ENCODE measurements at regions not wholly inside any gene's neighbourhood (a gene's known extent, or its start where the extent isn't known, plus 50 kb on each side); places are given as distances from the start of the nearest gene placed in this dataset.
"Not testable (repeated sequence)": the region's sequence is repeated elsewhere in the genome, so short reads cannot be mapped to it uniquely, and the experiment has no call there.

DNA sequence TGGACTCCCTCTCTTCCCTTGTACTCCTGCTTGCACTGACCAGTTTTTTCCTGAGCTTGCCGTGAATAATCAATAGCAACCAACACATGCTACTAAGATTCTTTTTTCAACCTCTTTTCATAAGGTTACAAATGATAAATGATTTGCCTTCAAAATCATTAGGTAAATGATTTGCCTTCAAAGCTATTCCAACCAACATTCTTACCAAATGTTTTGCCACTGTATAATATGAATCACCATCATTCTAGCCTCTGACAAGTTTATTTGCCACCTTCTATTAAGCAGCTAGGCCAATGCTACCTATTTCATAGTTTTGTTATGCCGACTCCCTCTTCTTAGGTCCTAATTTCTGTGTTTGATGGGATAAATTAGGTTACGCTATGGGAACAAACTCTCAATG lies 385.1 kb downstream of the DTWD2 start:
- no peak for DNase-seq

DNA sequence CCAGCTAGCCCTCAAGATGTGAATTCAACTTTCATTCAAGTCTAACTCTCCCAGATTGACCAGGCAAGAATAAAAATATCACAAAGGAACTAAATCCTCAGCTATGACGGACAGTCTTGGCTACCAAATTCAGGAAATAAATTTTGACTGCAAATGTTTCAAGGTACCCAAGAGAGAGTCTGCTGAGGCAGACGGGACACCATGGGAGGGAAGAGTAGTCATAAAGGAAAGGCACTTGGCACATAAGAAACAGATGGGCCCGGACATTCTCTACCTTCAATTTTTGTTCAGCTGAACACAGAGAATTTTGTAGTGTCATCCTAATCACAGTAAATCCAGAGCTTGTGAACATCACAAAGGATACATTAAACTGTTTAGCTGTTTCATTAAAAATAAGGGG lies 390.0 kb downstream of the DTWD2 start:
- DNase-seq, result no peak

DNA sequence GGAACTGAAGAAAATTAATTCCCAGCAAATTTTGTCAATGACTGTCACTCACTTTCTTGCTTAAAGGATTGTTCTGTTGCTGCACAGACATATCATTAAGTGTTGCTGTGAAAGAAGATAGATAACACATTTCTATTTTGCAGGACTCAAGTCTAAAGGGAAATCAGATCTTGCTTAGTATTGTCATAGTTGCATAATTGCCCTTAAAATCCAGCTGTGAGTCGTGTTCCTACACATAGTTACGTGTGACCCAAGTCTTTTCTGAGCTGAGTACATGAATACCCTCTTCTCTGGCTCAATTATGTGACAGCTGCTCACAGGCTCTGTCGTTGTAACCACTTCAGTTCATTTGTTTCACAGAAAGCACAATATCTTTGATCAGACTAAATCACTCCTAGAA lies 390.8 kb downstream of the DTWD2 start:
- DNase-seq, result no peak

DNA sequence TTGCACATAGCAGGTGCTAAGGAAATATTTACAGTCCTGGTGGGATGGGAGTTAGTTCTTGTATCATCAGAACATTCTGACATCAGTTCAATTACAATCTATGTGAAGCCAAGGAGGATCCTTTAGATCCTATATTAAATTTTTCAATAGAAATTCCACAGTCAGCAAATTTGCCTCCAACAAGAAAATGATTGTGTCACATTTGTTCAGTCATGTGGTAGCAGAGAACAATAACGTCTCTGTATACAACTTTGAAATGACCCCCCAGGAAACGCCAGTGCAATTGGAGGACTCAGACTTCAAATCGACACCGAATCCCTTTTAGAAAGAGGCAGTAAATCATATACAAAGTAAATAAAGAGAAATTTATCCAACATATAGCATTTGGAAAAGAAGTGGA lies 392.1 kb downstream of the DTWD2 start:
- DNase-seq, result no peak

DNA sequence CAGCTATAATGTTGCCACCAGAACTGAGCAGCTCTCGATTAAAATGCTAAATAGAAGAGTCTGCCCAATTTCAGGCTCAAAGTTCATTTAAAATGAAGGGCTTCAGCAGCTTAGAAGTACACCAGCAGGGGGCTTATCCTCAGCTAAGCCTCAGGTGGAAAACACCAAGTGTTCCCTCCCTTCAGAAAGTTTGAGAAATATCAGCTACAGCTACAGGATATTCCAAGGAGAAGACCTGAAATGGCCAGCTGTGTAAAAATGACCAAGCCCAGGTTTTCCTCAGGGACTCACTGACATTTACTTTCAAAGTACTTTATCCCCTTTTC lies 395.4 kb downstream of the DTWD2 start:
- DNase-seq, result no peak

DNA sequence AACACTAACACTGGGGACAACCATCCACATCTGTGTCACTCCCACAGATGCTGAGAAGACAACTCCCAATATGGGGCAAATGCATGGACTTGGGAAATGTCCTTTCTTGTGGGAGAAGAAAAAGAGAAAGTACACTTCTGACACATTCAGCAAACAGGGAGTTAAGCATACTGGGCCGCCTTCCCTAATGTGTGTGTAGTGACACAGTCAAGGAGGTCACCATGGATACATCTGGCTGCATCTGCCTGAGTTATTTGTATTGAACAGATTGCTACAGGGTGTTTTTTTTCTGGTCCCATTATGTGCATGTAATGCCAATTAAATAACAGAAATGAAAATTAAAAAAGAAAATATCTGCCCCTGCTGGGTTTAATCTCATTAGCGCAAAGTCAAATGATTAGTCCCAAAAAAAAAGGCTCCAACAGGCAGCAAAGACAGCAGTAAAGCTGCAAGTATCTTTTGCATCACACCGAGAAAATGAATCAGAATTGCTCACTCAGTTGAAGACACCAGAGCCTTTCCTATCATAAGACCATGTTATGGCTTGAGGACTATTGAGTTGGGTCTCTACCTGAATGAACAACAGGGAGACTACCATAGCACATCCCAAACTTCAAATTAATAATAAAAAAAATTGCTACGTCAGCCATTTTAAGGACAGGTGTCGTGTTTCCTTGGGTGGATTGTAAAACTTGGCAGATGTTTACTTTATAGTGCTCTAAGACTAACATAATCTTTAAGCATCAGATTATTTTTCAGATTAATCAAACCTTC lies 395.9 kb downstream of the DTWD2 start:
- DNase-seq, result no peak

DNA sequence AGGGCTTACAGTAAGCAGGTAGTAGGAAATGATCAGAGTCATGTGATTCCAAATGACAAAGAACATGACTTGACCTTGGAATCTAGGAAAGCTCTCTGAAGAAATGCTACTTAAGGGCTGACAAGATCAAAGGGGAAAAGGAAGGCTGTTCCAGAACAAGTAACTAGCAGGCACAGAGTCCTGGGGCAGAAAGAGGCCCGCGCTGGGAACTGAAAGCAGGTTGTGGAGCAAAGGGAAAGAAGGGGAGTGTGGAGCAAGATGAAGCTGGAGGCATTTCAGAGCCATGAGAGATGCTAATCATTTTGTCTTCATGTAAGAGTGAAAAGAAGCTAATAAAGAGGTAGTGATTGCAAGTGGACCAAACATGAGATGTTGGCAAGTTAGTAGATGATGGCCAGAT lies 397.5 kb downstream of the DTWD2 start:
- DNase-seq, result no peak

DNA sequence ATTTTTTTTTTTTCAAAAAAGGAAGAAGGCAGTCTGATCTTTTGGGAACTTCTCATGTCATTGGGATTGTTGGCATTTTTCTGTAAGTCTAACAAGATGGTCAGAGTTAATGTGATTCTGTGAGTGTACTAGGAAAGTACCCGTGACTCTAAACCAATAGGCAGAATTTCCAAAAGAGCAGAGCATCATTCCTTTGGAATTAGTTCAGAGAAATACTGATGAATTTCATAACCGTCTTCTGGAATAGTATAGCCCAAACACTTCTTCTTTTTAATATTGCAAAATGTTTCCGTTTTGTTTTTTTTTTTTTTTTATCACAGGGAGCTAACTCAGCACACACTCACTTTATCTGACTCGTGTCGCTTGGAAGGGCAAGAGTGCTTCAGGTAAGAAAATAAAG lies 407.4 kb downstream of the DTWD2 start:
- no peak for DNase-seq

DNA sequence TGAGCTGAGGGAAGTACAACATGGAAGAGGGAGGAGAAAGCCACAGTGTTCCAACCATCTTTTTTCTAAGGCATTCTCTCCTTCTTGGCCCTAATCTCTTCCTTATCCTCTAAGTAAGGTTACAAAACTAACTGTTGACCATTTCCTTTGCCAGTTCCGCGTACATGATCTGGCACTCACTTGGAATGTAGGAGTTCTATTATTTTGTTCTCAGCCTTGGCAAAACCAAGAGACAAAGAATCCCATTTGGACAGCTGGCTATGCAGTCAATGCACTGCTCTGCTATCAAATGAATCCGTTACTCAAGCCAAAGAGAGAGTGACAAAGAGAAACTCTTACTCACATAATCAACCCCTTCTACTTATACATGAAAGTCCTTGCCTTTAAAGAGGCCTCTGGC lies 410.3 kb downstream of the DTWD2 start:
- DNase-seq, result no peak

DNA sequence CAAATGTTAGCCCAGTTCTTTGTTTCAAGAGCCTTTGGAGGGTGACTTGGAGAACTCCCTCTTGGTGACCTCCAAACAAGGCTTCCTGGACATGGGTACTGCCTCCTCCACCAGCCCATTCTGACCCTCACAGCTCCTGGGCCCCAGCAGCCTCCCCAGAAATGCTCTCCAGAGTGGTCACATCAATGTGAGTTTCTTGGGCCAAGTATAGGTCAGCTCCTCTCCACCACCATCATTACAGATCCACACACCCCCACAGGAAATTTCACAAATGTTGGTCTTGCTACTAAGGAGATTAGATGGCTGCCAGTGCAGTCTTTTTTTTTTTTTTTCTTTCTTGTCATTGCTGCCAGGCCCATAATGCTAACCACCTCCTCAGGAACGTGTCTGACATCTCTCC lies 410.7 kb downstream of the DTWD2 start:
- no peak for DNase-seq

DNA sequence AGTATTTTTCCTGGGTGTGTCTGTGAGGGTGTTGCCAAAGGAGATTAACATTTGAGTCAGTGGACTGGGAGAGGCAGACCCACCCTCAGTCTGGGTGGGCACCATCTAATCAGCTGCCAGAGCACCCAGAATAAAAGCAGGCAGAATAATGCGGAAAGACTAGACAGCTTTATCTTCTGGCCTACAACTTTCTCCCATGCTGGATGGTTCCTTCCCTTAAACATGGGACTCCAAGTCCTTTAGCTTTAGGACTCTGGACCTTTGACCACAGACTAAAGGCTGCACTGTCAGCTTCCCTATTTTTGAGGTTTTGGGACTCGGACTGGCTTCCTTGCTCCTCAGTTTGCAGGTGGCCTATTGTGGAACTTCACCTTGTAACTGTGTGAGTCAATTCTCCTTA lies 418.1 kb downstream of the DTWD2 start:
- DNase-seq, result not testable (repeated sequence)

DNA sequence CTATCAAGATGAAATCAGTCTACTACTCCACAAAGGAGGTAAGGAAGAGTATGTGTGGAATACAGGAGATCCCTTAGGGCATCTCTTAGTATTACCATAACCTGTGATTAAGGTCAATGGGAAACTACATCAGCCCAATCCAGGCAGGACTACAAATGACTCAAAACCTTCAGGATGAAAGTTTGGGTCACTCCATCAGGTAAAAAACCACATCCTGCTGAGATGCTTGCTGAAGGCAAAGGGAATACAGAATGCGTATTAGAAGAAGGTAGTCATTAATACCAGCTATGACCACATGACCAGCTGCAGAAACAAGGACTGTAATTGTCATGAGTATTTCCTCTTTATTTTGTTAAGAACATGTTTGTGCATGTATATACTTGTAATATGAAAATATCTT lies 418.8 kb downstream of the DTWD2 start:
- not testable (repeated sequence) for DNase-seq

DNA sequence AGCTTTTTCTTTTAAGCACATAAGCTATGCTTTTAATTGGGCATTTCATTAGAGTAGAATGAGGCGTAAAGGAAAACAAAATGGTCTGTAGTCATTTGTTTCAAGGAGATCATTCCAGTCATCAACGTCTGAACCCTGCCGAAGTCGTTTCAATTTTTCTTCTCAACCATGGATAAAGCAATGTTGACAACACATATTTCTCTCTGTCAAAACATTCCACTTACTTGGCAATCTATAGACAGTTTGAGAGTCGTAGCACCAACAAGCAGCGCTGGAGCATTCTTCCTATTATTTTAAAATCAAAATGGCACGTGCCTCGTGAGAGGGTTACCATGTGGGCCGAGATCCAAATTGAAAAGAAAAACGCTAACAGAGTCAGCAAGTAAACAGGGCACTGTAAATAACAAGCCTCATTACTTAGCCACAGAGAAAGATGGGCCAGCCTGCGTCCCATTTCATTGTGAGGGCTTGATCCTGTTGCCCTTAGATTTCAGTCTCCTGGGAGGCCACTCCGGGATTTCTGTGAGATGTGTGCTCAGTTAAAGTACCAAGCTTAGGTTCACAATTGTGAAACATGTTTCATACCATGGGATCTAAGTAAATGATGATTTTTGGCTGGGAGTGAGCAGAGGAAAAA lies 422.9 kb downstream of the DTWD2 start:
- DNase-seq, result no peak

DNA sequence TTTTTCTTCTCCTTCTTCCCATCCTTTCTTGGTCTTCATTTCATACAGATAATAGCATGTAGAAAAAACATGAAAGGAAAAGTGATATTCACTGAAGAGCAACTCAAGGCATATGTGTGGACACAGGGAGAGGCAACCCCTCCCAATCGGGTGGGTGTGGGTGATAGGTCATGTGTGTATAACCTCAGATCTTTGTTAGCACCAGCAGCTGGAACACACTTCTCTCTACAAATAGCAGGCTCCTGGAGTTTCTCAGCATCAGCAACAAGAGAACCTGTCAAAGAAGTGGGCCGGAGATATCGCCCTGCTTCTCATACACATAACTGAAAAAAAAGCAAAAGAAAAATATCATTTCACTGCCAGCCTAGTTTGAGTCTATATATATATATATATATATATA lies 426.4 kb downstream of the DTWD2 start:
- DNase-seq, result no peak

DNA sequence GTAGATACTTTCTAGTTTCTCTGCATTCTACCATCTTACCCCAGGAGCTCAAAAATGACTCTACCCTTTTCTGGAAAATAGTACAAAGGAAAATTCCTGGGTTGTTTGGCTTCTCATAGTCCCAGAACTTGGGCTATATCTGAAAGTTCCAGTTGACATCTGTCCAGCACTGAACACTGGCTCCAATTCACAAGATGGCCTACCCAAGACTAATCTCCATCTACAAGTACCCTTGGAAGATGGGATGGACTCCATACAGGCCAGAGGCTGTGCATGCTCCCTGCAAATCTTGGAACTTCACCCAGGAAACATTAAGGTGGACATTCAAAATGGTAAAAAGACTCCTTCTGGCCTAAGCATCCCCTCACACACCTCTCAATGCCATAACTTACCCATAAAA lies 427.1 kb downstream of the DTWD2 start:
- no peak for DNase-seq

DNA sequence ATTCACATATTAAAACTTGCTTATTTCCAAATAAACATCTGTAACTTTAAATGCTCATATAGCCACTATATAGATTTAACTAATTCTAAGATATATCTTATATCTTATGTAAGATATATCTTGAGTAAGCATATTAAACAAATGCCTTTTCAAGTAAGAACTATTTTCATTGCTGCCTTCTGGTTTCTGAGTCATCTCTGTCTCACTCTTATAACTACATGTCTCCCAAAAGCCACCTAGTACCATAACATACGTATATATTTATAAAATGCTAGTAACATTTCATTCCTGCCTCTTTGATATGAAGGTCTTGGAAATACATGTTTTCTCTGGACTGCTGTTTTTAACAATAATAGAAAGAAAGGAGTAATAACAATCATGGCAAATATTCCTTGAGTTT lies 429.5 kb downstream of the DTWD2 start:
- DNase-seq, result no peak

DNA sequence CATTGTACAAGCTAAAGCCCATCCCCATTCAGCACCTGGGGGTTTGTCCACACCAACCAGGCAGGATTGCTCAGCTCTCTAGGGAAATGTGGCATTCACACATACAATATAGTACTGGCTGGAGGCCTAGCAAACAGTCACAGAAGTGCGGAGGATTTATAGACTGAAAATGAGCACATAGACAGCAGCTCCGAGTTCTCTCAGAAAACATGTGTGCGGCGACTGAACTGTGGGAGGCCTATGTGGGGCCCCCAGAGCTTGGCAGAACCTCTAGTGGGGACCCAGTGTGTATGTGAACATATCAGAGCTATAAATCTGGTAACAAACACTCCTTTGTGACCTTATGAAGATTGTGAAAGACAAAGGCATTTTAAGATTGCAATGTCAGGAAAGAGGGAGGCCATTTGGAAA lies 431.1 kb downstream of the DTWD2 start:
- DNase-seq, result no peak

DNA sequence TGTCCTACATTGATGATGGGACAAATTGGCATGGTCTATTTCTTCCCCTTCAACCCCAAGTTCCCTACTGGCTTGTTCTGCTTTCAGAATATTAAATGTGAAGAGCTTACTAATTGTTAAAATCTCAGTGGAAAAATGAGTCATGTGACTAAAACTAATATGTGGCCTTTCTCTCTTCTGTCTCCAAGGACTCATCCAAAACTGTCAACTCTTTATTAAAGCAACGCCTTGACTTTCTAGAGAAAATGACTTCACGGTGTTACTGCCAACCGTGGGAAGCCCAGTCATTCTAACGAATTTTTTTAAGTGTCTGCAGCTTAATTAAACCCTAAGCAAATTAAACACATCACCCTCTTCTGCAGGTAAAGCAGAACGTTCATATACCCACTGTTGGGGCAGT lies 431.6 kb downstream of the DTWD2 start:
- DNase-seq, result no peak

DNA sequence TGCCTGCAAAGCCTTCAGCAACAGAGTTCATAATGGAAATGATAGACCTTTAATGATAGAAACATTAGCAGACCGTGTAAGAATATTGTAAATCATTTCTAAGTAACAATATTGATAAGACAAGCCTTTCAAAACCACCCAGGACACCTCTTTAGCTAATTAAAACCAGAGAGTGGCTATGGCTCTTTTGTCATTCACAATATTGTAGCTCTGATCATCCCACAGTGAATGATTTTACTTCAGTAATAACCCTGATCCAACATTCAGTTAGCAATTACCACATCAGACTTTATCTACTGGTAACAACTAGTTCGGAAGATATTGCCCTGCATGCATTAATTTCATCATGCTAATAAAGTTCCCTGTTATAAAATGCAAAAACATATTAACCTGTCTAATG lies 432.6 kb downstream of the DTWD2 start:
- DNase-seq, result no peak

DNA sequence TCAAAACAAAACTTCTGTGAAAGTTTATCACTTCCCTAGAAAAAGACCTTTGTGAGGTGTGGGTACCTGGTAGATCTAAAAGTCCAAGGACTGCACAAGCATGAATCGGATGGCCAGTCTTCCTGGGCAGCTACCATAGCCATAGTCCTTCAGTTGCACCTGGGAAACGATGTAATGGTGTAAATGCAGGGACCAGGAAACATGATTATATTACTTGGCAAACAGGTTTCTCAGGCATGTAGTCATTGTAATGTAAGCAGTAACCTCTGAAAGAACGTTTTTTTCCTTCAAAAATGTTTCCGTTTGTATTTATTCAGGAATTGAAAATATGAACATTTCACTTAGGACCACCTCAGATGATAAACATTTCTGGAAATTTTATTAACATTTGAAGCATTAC lies 433.4 kb downstream of the DTWD2 start:
- no peak for DNase-seq

DNA sequence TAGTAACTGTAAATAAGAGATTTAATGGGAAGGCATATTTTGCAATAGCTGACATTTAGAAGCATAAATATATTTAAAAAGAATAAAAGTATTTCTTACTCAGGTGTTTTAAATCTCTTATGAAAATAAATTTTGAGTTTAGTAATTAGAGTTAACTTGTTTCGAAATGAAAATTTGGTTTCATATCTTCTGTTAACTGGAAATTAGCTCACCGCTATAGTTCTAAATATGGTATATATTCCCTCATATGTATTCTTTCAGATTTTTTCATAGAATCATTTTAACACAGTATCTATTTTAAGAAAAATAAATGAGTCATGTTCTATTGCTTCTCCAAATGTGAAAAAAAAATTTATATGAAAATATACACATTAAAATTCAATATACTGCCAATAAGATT lies 434.1 kb downstream of the DTWD2 start:
- no peak for DNase-seq

DNA sequence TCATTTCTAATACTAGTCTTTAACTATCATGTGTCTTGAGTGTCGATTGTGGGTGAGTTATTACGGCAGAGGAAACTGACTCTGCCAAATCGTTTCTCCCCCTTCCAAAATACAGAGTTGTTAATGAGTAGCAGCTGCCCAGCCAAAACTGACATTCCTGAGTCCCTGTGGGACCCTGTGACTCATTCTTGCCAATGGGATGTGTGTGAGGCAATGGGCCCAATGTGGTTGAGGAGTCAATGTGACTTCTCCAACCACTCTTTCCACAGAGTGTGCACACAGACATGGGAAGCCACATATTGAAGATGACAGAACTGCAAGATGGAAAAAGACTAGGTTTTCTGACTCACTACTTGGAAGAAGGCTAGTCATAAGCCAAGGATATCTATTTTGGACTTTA lies 434.7 kb downstream of the DTWD2 start:
- no peak for DNase-seq

DNA sequence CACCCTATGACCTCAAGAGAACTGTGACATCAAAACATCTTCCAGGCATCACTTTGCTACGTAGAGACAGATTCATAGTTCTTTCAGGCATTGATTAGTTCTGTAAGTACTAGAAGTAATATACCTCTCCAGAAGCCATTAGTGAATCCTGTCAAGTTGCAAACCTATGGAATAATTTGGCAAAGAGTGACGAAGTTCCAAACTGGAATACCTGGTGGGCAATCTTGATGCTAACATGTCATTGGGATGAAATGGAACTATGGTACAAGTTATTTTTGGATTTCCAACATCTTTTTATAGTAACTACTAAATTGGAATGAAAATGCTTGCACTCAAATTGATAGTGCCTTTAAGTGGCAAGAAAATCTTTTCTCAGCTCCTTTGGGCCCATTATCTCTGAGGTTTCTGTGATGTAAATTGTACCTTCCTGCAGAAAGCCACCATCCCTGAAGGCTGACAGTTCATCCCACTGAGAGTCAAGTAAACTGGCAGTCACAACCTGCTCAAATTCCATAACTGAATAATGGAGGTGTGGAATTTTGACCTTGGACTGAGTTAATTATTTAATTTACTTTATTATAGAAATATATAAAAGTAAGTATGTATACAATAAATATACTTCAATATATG lies 435.5 kb downstream of the DTWD2 start:
- DNase-seq, result no peak

DNA sequence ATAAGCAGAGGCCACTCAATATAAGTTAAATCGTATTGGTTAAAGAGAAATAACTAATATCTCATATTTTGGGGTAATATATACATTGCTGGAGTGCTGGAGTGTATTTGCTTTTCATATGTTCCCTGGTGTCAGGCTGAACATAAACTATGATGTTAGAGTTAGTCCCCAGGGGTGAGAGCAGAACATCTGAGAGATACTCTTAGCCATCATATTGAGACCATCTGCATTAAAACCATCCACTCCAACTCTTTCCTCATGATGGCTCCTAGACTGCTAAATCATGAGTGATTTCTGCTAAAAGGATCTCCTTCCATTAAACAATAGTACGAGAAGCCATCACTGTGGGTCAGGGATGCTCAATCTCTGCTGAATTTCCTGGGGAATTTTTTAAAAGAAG lies 436.2 kb downstream of the DTWD2 start:
- no peak for DNase-seq

DNA sequence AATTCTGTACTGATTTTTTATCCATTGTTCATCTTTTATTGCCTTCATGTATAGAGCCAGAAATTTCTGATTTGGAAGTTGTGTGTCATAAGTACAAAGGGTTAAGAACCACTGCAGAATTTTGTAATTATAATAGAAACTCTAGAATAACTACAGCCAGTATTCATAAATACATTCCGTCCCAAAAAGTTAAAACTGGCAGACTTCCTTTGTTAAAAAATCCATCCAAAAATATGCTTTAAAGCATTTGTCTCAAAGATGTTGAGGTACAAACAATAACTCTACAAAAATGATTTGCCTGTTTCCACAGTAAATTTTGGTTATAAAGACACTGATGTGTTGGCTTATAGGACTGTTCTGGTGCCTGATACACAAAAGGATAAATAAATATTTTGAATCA lies 436.6 kb downstream of the DTWD2 start:
- no peak for DNase-seq

Measured in stimulated activated CD4-positive, alpha-beta T cell treated with anti-CD3 and anti-CD28 coated beads, Interleukin-4, amount 100 ng/mL, for 4 hours (primary cell).